Natural killer cell (primary cell): ENCODE measurements at regions not wholly inside any gene's neighbourhood (a gene's known extent, or its start where the extent isn't known, plus 50 kb on each side); places are given as distances from the start of the nearest gene placed in this dataset.
"Not testable (repeated sequence)": the region's sequence is repeated elsewhere in the genome, so short reads cannot be mapped to it uniquely, and the experiment has no call there.

Experiments used
- ATAC-seq, 3 donors: fragments of 150-1000 bp in 2 of 3; fragments of 200-7000 bp in 1 of 3; cut with Tn5 transposase; 1 replicate in 1 of 3; 2 replicates in 2 of 3; pipeline ENCODE4 v1.10.0; 2021; ENCODE audit warnings: mild to moderate bottlenecking in 2 of 3, moderate library complexity in 2 of 3
- DNase-seq, 2 donors: peaks; one replicate each; pipeline versions ENCODE4 v3.0.0 to v3.0.0-alpha.2; 2013 to 2021; ENCODE audit warnings: mixed read lengths in 1 of 2
- H3K27ac ChIP-seq: one replicate; pipeline ENCODE4 v1.5.1; 2013; ENCODE audit warnings: mild to moderate bottlenecking, low read length
- H3K27me3 ChIP-seq: one replicate; pipeline ENCODE4 v1.6.1; 2013; ENCODE audit warnings: low read length; ENCODE audit not compliant: control insufficient read depth, insufficient read depth
- H3K36me3 ChIP-seq: one replicate; pipeline ENCODE4 v1.6.1; 2013; ENCODE audit warnings: low read length; ENCODE audit not compliant: control insufficient read depth, insufficient read depth
- H3K4me1 ChIP-seq: one replicate; pipeline ENCODE4 v1.6.1; 2013; ENCODE audit warnings: low read length; ENCODE audit not compliant: control insufficient read depth, insufficient read depth
- H3K4me3 ChIP-seq: one replicate; pipeline ENCODE4 v1.5.1; 2013; ENCODE audit warnings: low read length
- H3K9me3 ChIP-seq: one replicate; pipeline ENCODE4 v1.6.1; 2013; ENCODE audit warnings: low read length; ENCODE audit not compliant: control insufficient read depth, insufficient read depth
- H3K27ac Mint-ChIP-seq, 2 donors: one replicate each; pipeline ENCODE4 v1.8.0; 2022; ENCODE audit warnings: mild to moderate bottlenecking in 2 of 2, mixed read lengths in 2 of 2, moderate library complexity in 1 of 2
- H3K27me3 Mint-ChIP-seq, 2 donors: one replicate each; pipeline ENCODE4 v1.8.0; 2022; ENCODE audit warnings: low read depth in 2 of 2, mixed read lengths in 2 of 2
- H3K36me3 Mint-ChIP-seq: one replicate; pipeline ENCODE4 v1.8.0; 2022; ENCODE audit warnings: mixed read lengths
- H3K4me1 Mint-ChIP-seq, 2 donors: one replicate each; pipeline ENCODE4 v1.8.0; 2022; ENCODE audit warnings: mixed read lengths in 2 of 2
- H3K4me3 Mint-ChIP-seq: one replicate; pipeline ENCODE4 v1.8.0; 2022; ENCODE audit warnings: mild to moderate bottlenecking, moderate library complexity, mixed read lengths
- H3K9me3 Mint-ChIP-seq, 2 donors: one replicate each; pipeline ENCODE4 v1.8.0; 2022; ENCODE audit warnings: mixed read lengths in 2 of 2
- WGBS: methylation state at CpG from one replicate; pipeline ENCODE4 v1.1.7; 2013; ENCODE audit warnings: missing lambda C conversion rate; ENCODE audit not compliant: insufficient coverage; 5-methylcytosine and 5-hydroxymethylcytosine counted together
- intact Hi-C: fragments of 100-400 bp; cut with micrococcal nuclease; formaldehyde crosslinking; loops from one replicate; pipeline ENCODE4 v1.14.2; 2022
- TF ChIP-seq, protein P1 (sequence below): fragments of 200-600 bp; IDR thresholded peaks from one replicate; pipeline ENCODE4 v1.8.0; 2022; ENCODE audit warnings: antibody characterized with exemption

DNA sequence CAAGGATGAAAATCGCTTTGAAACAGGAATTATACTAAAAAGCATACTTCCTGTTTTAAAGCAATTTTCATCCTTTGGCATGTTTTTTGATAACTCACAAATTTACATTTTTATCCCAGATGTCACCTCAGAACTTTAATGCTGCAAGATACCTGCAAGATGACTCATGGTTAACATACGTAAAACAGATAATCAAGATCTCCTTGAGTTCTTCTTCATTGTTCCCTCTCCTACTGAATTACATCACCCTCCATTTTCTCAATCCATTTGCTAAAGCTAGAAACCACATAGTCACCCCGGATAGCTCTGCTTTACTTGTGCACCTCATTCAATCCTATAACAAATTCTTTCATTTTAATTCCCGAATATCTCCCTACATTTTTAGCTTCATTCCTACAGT is 1114.2 kb downstream of the PLA2G4A start:
- WGBS: 87% methylated on average over 4 of the region's 4 CpGs
- Histone ChIP-seq H3K27me3 (no peaks in the 10 kb centered on the region), H3K4me3 (no peak overlapping the region), H3K27ac (no peak overlapping the region), H3K4me1 (no peaks in the 10 kb centered on the region), H3K9me3 (peaks cover 12% of the 10 kb centered on the region), H3K36me3 (no peaks in the 10 kb centered on the region)
- Mint-ChIP-seq H3K4me1 (no peaks in the 10 kb centered on the region), H3K27me3 (no peaks in the 10 kb centered on the region), H3K9me3 (peaks cover 21 to 25% of the 10 kb centered on the region in 2 donors), H3K36me3 (peaks cover 9% of the 10 kb centered on the region), H3K4me3 (no peak overlapping the region), H3K27ac (no peak overlapping the region)
- TF ChIP-seq, protein P1, sequence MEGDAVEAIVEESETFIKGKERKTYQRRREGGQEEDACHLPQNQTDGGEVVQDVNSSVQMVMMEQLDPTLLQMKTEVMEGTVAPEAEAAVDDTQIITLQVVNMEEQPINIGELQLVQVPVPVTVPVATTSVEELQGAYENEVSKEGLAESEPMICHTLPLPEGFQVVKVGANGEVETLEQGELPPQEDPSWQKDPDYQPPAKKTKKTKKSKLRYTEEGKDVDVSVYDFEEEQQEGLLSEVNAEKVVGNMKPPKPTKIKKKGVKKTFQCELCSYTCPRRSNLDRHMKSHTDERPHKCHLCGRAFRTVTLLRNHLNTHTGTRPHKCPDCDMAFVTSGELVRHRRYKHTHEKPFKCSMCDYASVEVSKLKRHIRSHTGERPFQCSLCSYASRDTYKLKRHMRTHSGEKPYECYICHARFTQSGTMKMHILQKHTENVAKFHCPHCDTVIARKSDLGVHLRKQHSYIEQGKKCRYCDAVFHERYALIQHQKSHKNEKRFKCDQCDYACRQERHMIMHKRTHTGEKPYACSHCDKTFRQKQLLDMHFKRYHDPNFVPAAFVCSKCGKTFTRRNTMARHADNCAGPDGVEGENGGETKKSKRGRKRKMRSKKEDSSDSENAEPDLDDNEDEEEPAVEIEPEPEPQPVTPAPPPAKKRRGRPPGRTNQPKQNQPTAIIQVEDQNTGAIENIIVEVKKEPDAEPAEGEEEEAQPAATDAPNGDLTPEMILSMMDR: no peak
- DNase-seq: no peak
- intact Hi-C loops: no loop called here
- ATAC-seq: no peak

DNA sequence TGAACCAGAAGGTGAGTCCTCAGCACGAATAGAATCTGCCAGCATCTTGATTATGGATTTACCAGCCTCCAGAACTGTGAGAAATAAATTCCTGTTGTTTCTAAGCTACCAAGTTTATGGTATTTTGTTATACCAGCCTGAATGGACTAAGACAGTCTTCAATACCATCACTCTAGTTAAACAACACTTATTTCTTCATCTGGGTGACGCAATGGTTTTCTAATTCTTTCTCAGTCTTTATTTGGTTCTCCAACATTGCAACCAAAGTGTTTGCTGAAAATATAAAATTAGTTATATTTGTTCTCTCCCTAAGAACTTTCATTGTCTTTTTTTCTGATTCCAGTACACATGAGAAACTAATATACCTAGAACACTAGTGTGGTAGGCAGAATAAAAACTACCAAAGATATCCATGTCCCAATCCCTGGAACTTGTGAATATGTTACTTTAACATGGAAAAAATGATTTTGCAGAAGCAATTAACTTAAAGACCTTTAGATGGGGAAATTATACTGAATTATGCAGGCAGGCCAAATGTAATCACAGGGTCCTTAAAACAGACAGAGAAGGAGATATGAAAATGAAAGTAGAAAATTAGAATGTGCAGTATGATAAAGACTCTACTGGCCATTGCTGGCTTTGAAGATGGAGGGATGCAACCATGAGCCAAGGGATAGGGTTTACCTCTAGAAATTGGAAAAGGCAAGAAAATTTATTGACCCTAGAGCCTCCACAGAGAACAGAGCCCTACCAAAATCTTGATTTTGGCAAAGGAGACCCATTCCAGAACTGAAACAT is 1115.1 kb downstream of the PLA2G4A start:
- Mint-ChIP-seq H3K36me3 (peaks cover 9% of the 10 kb centered on the region), H3K27me3 (no peaks in the 10 kb centered on the region), H3K4me1 (no peaks in the 10 kb centered on the region), H3K27ac (no peak overlapping the region), H3K9me3 (peaks cover 23 to 28% of the 10 kb centered on the region in 2 donors), H3K4me3 (no peak overlapping the region)
- DNase-seq (no peak), ATAC-seq (no peak)
- intact Hi-C loops: no loop called here
- 0% methylated on average over 1 of the region's 2 CpGs for WGBS
- H3K36me3 ChIP-seq: no peaks in the 10 kb centered on the region
- no peaks in the 10 kb centered on the region for H3K4me1 ChIP-seq
- TF ChIP-seq, protein P1: no peak
- H3K27me3 ChIP-seq: no peaks in the 10 kb centered on the region
- no peak overlapping the region for H3K27ac ChIP-seq
- no peak overlapping the region for H3K4me3 ChIP-seq
- H3K9me3 ChIP-seq: peaks cover 12% of the 10 kb centered on the region

DNA sequence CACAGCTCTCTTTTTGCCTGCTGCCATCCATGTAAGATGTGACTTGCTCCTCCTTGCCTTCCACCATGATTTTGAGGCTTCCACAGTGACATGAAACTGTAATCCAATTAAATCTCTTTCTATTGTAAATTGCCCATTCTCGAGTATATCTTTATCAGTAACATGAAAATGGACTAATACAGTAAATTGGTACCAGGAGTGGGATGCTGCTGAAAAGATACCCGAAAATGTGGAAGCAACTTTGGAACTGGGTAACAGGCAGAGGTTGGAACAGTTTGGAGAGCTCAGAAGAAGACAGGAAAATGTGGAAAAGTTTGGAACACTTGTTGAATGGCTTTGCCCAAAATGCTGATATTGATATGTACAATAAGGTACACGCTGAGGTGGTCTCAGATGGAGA is 1117.9 kb downstream of the PLA2G4A start:
- intact Hi-C loops, H3K4me1 Mint-ChIP-seq, H3K4me3 ChIP-seq, H3K4me1 ChIP-seq, H3K27ac ChIP-seq, H3K27ac Mint-ChIP-seq, DNase-seq, H3K36me3 Mint-ChIP-seq, H3K36me3 ChIP-seq, H3K4me3 Mint-ChIP-seq, H3K27me3 Mint-ChIP-seq, H3K27me3 ChIP-seq, ATAC-seq: not testable (repeated sequence)
- WGBS: 92% methylated on average over 3 of the region's 3 CpGs
- peaks cover 10% of the 10 kb centered on the region for H3K9me3 ChIP-seq
- H3K9me3 Mint-ChIP-seq: peaks cover 25 to 32% of the 10 kb centered on the region in 2 donors

DNA sequence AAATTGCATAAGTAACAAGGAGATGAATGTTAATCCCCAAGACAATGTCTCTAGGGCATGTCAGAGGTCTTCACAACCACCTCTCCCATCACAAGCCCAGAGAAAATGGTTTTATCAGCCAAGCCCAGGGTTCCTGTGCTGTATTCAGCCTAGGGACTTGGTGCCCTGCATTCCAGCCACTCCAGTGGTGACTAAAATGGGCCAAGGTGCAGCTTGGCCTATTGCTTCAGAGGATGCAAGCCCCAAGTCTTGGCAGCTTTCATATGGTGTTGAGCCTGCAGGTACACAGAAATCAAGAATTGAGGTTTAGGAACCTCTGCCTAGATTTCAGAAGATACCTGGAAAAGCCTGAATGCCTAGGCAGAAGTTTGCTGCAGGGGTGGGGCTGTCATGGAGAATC is 1118.6 kb downstream of the PLA2G4A start:
- TF ChIP-seq, protein P1: no peak
- Histone ChIP-seq H3K4me1 (no peaks in the 10 kb centered on the region), H3K36me3 (no peaks in the 10 kb centered on the region), H3K9me3 (peaks cover 4% of the 10 kb centered on the region), H3K27me3 (no peaks in the 10 kb centered on the region), H3K4me3 (no peak overlapping the region), H3K27ac (no peak overlapping the region)
- Mint-ChIP-seq H3K27me3 (no peaks in the 10 kb centered on the region), H3K27ac (no peak overlapping the region), H3K9me3 (peaks cover 25 to 39% of the 10 kb centered on the region in 2 donors), H3K4me3 (no peak overlapping the region), H3K4me1 (no peaks in the 10 kb centered on the region), H3K36me3 (peaks cover 15% of the 10 kb centered on the region)
- DNase-seq (no peak), ATAC-seq (no peak)
- intact Hi-C loops: no loop called here
